ENCODE measurements at regions not wholly inside any gene's neighbourhood (a gene's known extent, or its start where the extent isn't known, plus 50 kb on each side); places are given as distances from the start of the nearest gene placed in this dataset.

DNA sequence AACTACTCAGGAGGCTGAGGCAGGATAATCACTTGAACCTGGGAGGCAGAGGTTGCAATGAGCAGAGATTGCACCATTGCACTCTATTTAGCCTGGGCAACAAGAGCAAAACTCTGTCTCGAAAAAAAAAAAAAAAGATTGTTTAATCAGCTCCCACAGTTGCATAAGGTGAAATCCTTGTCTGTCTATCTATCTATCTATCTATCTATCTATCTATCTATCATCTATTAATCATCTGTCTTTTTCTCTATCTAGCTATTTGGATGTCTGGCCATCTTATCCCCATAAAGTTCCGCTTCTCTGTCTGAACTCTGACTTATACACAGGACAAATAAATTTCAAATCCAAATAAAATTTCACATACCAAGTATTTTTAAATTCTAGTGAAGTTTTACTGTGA lies 223.2 kb upstream of the PGRMC2 start:
- TF ChIP-seq, protein P1, sequence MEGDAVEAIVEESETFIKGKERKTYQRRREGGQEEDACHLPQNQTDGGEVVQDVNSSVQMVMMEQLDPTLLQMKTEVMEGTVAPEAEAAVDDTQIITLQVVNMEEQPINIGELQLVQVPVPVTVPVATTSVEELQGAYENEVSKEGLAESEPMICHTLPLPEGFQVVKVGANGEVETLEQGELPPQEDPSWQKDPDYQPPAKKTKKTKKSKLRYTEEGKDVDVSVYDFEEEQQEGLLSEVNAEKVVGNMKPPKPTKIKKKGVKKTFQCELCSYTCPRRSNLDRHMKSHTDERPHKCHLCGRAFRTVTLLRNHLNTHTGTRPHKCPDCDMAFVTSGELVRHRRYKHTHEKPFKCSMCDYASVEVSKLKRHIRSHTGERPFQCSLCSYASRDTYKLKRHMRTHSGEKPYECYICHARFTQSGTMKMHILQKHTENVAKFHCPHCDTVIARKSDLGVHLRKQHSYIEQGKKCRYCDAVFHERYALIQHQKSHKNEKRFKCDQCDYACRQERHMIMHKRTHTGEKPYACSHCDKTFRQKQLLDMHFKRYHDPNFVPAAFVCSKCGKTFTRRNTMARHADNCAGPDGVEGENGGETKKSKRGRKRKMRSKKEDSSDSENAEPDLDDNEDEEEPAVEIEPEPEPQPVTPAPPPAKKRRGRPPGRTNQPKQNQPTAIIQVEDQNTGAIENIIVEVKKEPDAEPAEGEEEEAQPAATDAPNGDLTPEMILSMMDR (IDR thresholded peaks at IDR 0.05; ENCODE audit: extremely low read depth, low read depth, low read length): no peak
- no peaks in the 10 kb centered on the region for H3K79me2 ChIP-seq (ENCODE audit: insufficient read depth, low read length)
- no peak overlapping the region for H3K4me2 ChIP-seq (ENCODE audit: insufficient read depth, low read length)
- H2AFZ ChIP-seq (ENCODE audit: low read length): no peak overlapping the region
- H3K4me1 ChIP-seq (ENCODE audit: insufficient read depth, low read length): peaks cover 13% of the 10 kb centered on the region
- no peak overlapping the region for H3K27ac ChIP-seq (ENCODE audit: low read depth, low read length)
- no peaks in the 10 kb centered on the region for H3K36me3 ChIP-seq (ENCODE audit: insufficient read depth, low read length)
- no peak overlapping the region for H3K4me3 ChIP-seq (ENCODE audit: insufficient read depth, low read length)
- DNase-seq (ENCODE audit: insufficient read length, low spot score, missing footprints): no peak
- no peaks in the 10 kb centered on the region for H3K9me3 ChIP-seq (ENCODE audit: low read depth, low read length)
- H3K27me3 ChIP-seq (ENCODE audit: insufficient read depth, low read length): no peaks in the 10 kb centered on the region
- H4K20me1 ChIP-seq (ENCODE audit: insufficient read depth, low read length): no peaks in the 10 kb centered on the region

DNA sequence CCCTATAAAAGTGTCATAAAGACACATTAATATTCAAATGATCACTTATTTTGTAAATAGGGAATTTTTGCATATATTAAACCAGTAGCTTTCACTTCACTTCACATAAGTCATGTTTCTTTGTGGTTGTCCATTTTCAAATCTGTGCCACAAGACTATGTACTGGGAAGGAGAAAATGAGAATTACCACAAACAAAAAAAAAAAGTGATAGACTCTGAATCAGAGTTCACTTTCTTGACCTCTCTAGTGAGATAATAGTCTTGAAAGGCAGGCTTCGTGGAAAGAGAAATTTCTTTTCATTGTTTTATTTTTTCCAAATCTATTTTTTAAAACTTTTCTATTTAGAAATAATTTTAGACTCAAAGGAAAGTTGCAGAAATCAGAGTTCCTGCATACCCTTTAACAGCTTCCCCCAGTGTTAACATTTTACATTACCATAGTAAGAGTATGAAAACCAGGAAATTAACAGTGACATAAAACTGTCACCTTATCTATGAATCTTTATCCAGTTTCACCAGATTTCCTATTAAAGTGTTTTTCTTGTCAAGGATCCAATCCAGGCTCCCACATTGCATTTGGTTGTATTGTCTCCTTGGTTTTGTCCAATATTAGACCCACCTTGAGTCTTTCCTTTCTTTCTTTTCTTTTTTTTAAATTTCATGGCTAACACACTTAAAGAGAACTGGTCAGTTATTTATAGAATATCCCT lies 215.4 kb upstream of the PGRMC2 start:
- H3K4me3 ChIP-seq (ENCODE audit: insufficient read depth, low read length): no peak overlapping the region
- H3K27ac ChIP-seq (ENCODE audit: low read depth, low read length): no peak overlapping the region
- H3K9me3 ChIP-seq (ENCODE audit: low read depth, low read length): no peaks in the 10 kb centered on the region
- TF ChIP-seq, protein P1 (IDR thresholded peaks at IDR 0.05; ENCODE audit: extremely low read depth, low read depth, low read length): no peak
- no peaks in the 10 kb centered on the region for H3K36me3 ChIP-seq (ENCODE audit: insufficient read depth, low read length)
- H3K4me1 ChIP-seq (ENCODE audit: insufficient read depth, low read length): no peaks in the 10 kb centered on the region
- H3K79me2 ChIP-seq (ENCODE audit: insufficient read depth, low read length): no peaks in the 10 kb centered on the region
- no peak overlapping the region for H3K4me2 ChIP-seq (ENCODE audit: insufficient read depth, low read length)
- peak; percentile 2 for DNase-seq (ENCODE audit: insufficient read length, low spot score, missing footprints)
- no peak overlapping the region for H2AFZ ChIP-seq (ENCODE audit: low read length)
- H3K27me3 ChIP-seq (ENCODE audit: insufficient read depth, low read length): no peaks in the 10 kb centered on the region
- H4K20me1 ChIP-seq (ENCODE audit: insufficient read depth, low read length): no peaks in the 10 kb centered on the region

DNA sequence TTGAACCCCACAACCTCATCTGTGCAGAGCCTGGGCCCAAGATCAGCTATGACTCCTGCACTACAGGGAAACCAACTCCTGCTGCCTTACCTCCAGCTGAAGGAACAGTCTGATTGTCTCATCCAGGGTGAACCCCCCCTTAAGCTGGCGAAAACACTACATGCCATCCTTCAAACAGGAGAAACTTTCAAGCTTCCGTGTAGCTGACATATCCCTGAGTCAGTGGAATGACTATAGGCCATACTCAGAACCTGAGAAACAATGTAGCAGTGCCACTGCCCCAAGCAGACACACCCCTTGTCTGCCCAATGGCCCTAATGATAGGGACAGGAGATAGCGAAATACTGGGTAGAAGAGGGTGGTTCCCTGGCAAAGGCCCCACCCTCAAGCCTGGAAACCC lies 213.6 kb upstream of the PGRMC2 start:
- no peaks in the 10 kb centered on the region for H4K20me1 ChIP-seq (ENCODE audit: insufficient read depth, low read length)
- peaks cover 1% of the 10 kb centered on the region for H3K9me3 ChIP-seq (ENCODE audit: low read depth, low read length)
- H3K4me2 ChIP-seq (ENCODE audit: insufficient read depth, low read length): no peak overlapping the region
- no peaks in the 10 kb centered on the region for H3K27me3 ChIP-seq (ENCODE audit: insufficient read depth, low read length)
- no peak for DNase-seq (ENCODE audit: insufficient read length, low spot score, missing footprints)
- TF ChIP-seq, protein P1 (IDR thresholded peaks at IDR 0.05; ENCODE audit: extremely low read depth, low read depth, low read length): no peak
- H3K4me1 ChIP-seq (ENCODE audit: insufficient read depth, low read length): no peaks in the 10 kb centered on the region
- H3K79me2 ChIP-seq (ENCODE audit: insufficient read depth, low read length): no peaks in the 10 kb centered on the region
- H2AFZ ChIP-seq (ENCODE audit: low read length): no peak overlapping the region
- no peak overlapping the region for H3K4me3 ChIP-seq (ENCODE audit: insufficient read depth, low read length)
- H3K36me3 ChIP-seq (ENCODE audit: insufficient read depth, low read length): no peaks in the 10 kb centered on the region
- no peak overlapping the region for H3K27ac ChIP-seq (ENCODE audit: low read depth, low read length)

DNA sequence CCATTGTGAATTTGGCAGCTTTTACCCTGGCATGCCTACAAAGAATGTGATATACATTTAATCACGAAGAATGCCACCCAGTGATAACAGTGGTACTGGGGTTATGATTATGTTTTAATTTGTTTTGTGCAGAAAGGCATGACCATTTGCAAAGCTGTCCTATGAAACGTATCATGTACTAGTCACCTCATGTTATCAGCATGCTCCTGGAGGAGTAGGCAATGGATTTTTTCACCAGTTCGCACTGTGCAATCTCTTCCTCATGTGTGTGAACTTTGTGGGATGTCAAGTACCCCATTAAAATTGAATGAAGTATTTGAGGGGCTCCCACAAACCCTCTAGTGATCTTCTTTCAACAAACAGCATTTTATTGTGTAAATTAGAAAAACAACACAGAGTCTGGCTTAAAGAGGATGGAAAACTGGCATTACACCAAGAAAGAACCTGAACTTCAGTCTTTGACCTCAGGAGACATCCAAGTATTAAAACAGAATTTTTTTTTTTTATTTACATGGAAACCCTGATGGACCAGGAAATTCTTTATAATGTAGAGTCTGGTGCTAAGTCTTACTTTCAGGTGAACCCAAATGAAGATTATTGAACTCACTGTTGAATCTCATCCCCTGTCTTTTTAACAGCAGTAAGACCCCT lies 200.6 kb upstream of the PGRMC2 start:
- H3K36me3 ChIP-seq (ENCODE audit: insufficient read depth, low read length): no peaks in the 10 kb centered on the region
- TF ChIP-seq, protein P1 (IDR thresholded peaks at IDR 0.05; ENCODE audit: extremely low read depth, low read depth, low read length): no peak
- H3K27me3 ChIP-seq (ENCODE audit: insufficient read depth, low read length): no peaks in the 10 kb centered on the region
- no peak overlapping the region for H3K27ac ChIP-seq (ENCODE audit: low read depth, low read length)
- no peaks in the 10 kb centered on the region for H3K4me1 ChIP-seq (ENCODE audit: insufficient read depth, low read length)
- H2AFZ ChIP-seq (ENCODE audit: low read length): no peak overlapping the region
- no peaks in the 10 kb centered on the region for H3K9me3 ChIP-seq (ENCODE audit: low read depth, low read length)
- H3K4me3 ChIP-seq (ENCODE audit: insufficient read depth, low read length): no peak overlapping the region
- H4K20me1 ChIP-seq (ENCODE audit: insufficient read depth, low read length): no peaks in the 10 kb centered on the region
- H3K4me2 ChIP-seq (ENCODE audit: insufficient read depth, low read length): no peak overlapping the region
- DNase-seq (ENCODE audit: insufficient read length, low spot score, missing footprints): no peak
- no peaks in the 10 kb centered on the region for H3K79me2 ChIP-seq (ENCODE audit: insufficient read depth, low read length)
